Colonic mucosa (tissue), 4 donors: ENCODE measurements at regions not wholly inside any gene's neighbourhood (a gene's known extent, or its start where the extent isn't known, plus 50 kb on each side); places are given as distances from the start of the nearest gene placed in this dataset.

Experiments used
- DNase-seq: peaks from one replicate; pipeline ENCODE4 v3.0.0-alpha.2; 2020
- H3K27ac ChIP-seq: fragments of 200-600 bp; one replicate; pipeline ENCODE4 v1.8.0; 2021
- H3K27me3 ChIP-seq: fragments of 200-600 bp; one replicate; pipeline ENCODE4 v1.8.0; 2021
- H3K36me3 ChIP-seq: fragments of 200-600 bp; one replicate; pipeline ENCODE4 v1.8.0; 2021
- H3K4me1 ChIP-seq: fragments of 200-600 bp; one replicate; pipeline ENCODE4 v1.8.0; 2021; ENCODE audit warnings: mild to moderate bottlenecking
- H3K4me3 ChIP-seq: fragments of 200-600 bp; one replicate; pipeline ENCODE4 v1.8.0; 2021
- H3K9ac ChIP-seq, 2 donors: one replicate each; pipeline ENCODE4 v1.7.0; 2013; ENCODE audit warnings: control low read depth in 2 of 2, low read depth in 2 of 2, low read length in 2 of 2
- H3K9me3 ChIP-seq: fragments of 200-600 bp; one replicate; pipeline ENCODE4 v1.8.0; 2021
- CTCF ChIP-seq: fragments of 200-600 bp; IDR thresholded peaks from one replicate; pipeline ENCODE4 v1.8.0; 2022; ENCODE audit warnings: antibody characterized with exemption, mild to moderate bottlenecking
- intact Hi-C: fragments of 100-400 bp; cut with DNase I; formaldehyde crosslinking; loops from one replicate; pipeline ENCODE4 v1.14.1; 2022
- donor health status: healthy.
- donor health status: DM: no; HTN: no; CAD: no.
- donor health status: DM: no; HTN: no; CAD: no.

- Histone ChIP-seq H3K4me1 (no peaks in the 10 kb centered on the region), H3K9me3 (no peaks in the 10 kb centered on the region), H3K27ac (no peak overlapping the region), H3K36me3 (no peaks in the 10 kb centered on the region), H3K27me3 (no peaks in the 10 kb centered on the region), H3K9ac (no peak overlapping the region), H3K4me3 (no peak overlapping the region)
- no peak for TF ChIP-seq CTCF
- intact Hi-C loops, result no loop called here
- DNase-seq, result no peak
Observed at GRCh38 chr1:96579636-96580035, 141.9 kb upstream of the PTBP2 start.

GRCh38 chr1:96580920-96581319, 140.7 kb upstream of the PTBP2 start:
- no peaks in the 10 kb centered on the region for H3K9me3 ChIP-seq

GRCh38 chr1:96581772-96582171, 139.8 kb upstream of the PTBP2 start:
- H3K9me3 ChIP-seq, result no peaks in the 10 kb centered on the region
- H3K27ac ChIP-seq, result no peak overlapping the region
- intact Hi-C loops, result no loop called here
- H3K4me1 ChIP-seq, result no peaks in the 10 kb centered on the region
- no peak for TF ChIP-seq CTCF
- H3K27me3 ChIP-seq, result no peaks in the 10 kb centered on the region
- no peaks in the 10 kb centered on the region for H3K36me3 ChIP-seq
- H3K4me3 ChIP-seq, result no peak overlapping the region
- DNase-seq, result no peak
- no peak overlapping the region for H3K9ac ChIP-seq

More at GRCh38 chr1:96580920-96581319, 140.7 kb upstream of the PTBP2 start:
- Histone ChIP-seq H3K4me1 (no peaks in the 10 kb centered on the region), H3K27me3 (no peaks in the 10 kb centered on the region), H3K9ac (no peak overlapping the region), H3K36me3 (no peaks in the 10 kb centered on the region), H3K4me3 (no peak overlapping the region), H3K27ac (no peak overlapping the region)
- no peak for TF ChIP-seq CTCF
- DNase-seq, result no peak
- intact Hi-C loops, result no loop called here

- TF ChIP-seq CTCF, result no peak
Observed at GRCh38 chr1:96583903-96584302, 137.7 kb upstream of the PTBP2 start.

GRCh38 chr1:96587222-96587621, 134.4 kb upstream of the PTBP2 start:
- Histone ChIP-seq H3K4me3 (no peak overlapping the region), H3K4me1 (no peaks in the 10 kb centered on the region), H3K27ac (no peak overlapping the region), H3K27me3 (no peaks in the 10 kb centered on the region), H3K36me3 (no peaks in the 10 kb centered on the region), H3K9ac (no peak overlapping the region), H3K9me3 (no peaks in the 10 kb centered on the region)
- DNase-seq, result no peak
- TF ChIP-seq CTCF, result no peak
- intact Hi-C loops, result no loop called here

More at GRCh38 chr1:96583903-96584302, 137.7 kb upstream of the PTBP2 start:
- Histone ChIP-seq H3K27me3 (no peaks in the 10 kb centered on the region), H3K36me3 (no peaks in the 10 kb centered on the region), H3K9me3 (no peaks in the 10 kb centered on the region), H3K4me1 (no peaks in the 10 kb centered on the region), H3K27ac (no peak overlapping the region), H3K4me3 (no peak overlapping the region), H3K9ac (no peak overlapping the region)
- intact Hi-C loops, result no loop called here
- DNase-seq, result no peak
